GM10266 (cell line): ENCODE measurements at regions not wholly inside any gene's neighbourhood (a gene's known extent, or its start where the extent isn't known, plus 50 kb on each side); places are given as distances from the start of the nearest gene placed in this dataset.

Source experiments
- DNase-seq: peaks from one replicate; pipeline ENCODE4 v3.0.0; 2012; ENCODE audit errors: extremely low spot score
- CTCF ChIP-seq: IDR thresholded peaks from 2 replicates; pipeline ENCODE4 v1.5.1; 2012; ENCODE audit warnings: mild to moderate bottlenecking, low read depth; ENCODE audit not compliant: control insufficient read depth, insufficient read depth; ENCODE audit errors: missing control alignments

- DNase-seq, result no peak
- no peak for TF ChIP-seq CTCF
Measured at GRCh38 chr2:155695505-155695904, 637.0 kb downstream of the NR4A2 start.

- no peak for TF ChIP-seq CTCF
- no peak for DNase-seq
Measured at GRCh38 chr2:155692856-155693255, 639.7 kb downstream of the NR4A2 start.

DNA sequence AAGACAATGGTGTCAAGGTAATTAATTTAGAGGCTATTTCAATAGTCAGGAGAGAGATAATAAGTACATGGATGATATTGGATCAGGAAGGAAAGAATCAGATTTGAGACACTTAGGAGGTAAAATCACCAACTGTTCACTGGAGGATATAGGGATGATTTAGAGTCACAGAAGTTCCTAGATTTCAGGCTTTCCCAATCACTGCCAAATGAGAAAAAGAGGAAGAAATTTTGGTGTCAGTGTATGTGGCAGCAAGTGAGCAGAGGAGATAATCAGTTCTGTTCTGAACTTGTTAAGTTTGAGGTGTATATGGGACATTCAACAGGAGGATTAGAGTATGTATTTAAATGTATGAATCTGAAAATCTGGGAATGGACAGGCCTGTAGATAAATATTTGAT is 640.4 kb downstream of the NR4A2 start:
- no peak for DNase-seq
- TF ChIP-seq CTCF, result no peak

GRCh38 chr2:155690785-155691184 is 641.7 kb downstream of the NR4A2 start:
- DNase-seq, result no peak
- no peak for TF ChIP-seq CTCF

GRCh38 chr2:155689791-155690190 is 642.7 kb downstream of the NR4A2 start:
- no peak for TF ChIP-seq CTCF

GRCh38 chr2:155687181-155687580 is 645.3 kb downstream of the NR4A2 start:
- no peak for TF ChIP-seq CTCF
- no peak for DNase-seq

More at GRCh38 chr2:155689791-155690190, 642.7 kb downstream of the NR4A2 start:
- no peak for DNase-seq

DNA sequence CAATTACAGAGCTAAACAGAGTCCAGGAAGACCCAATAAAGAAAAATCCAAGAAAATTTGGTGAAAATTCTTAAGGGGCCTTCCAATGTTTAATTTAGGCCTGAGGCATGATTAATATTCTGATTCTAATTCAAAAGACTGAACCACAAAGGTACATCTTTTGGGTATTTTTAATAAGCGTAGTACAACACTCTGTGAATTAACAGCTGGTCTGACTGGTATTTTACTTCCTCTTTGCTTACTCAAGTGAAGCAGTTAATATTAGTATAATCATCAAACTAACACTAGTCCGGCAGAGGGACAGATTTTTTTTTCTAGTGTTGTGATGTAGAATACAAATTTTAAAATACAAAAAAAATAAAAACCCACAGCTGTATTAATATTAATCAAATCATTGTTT is 652.9 kb downstream of the NR4A2 start:
- DNase-seq, result no peak
- no peak for TF ChIP-seq CTCF

GRCh38 chr2:155675920-155676319 is 656.6 kb downstream of the NR4A2 start:
- no peak for TF ChIP-seq CTCF
- DNase-seq, result no peak
